Astrocyte of the spinal cord (primary cell): ENCODE measurements at regions not wholly inside any gene's neighbourhood (a gene's known extent, or its start where the extent isn't known, plus 50 kb on each side); places are given as distances from the start of the nearest gene placed in this dataset.

Experiments used
- DNase-seq: peaks from one replicate; pipeline ENCODE4 v3.0.0; 2011; ENCODE audit warnings: low read depth, low spot score
- H3K4me3 ChIP-seq: 2 replicates; pipeline ENCODE4 v1.5.1; 2011; ENCODE audit warnings: low read depth, mild to moderate bottlenecking, low read length, moderate library complexity
- CTCF ChIP-seq: IDR thresholded peaks from 2 replicates; pipeline ENCODE4 v1.5.1; 2012; ENCODE audit warnings: low read depth, mild to moderate bottlenecking, low read length, inconsistent platforms
- in situ Hi-C: cut with HindIII; loops from 2 replicates; pipeline ENCODE4 v1.10.0; 2017; ENCODE audit warnings: low sequenced_read_pairs

- in situ Hi-C loops: no loop called here
- no peak for TF ChIP-seq CTCF
- DNase-seq: no peak
- no peak overlapping the region for H3K4me3 ChIP-seq
Measured at GRCh38 chrX:96379951-96380350, 304.7 kb upstream of the DIAPH2 start.

GRCh38 chrX:96382018-96382417 lies 302.6 kb upstream of the DIAPH2 start:
- in situ Hi-C loops: no loop called here
- no peak overlapping the region for H3K4me3 ChIP-seq
- TF ChIP-seq CTCF: no peak
- no peak for DNase-seq

GRCh38 chrX:96383428-96383827 lies 301.2 kb upstream of the DIAPH2 start:
- H3K4me3 ChIP-seq: no peak overlapping the region
- in situ Hi-C loops: no loop called here
- TF ChIP-seq CTCF: no peak
- DNase-seq: no peak

GRCh38 chrX:96386325-96386724 lies 298.3 kb upstream of the DIAPH2 start:
- no peak for DNase-seq
- no peak for TF ChIP-seq CTCF
- H3K4me3 ChIP-seq: no peak overlapping the region
- in situ Hi-C loops: no loop called here

- TF ChIP-seq CTCF: no peak
- H3K4me3 ChIP-seq: no peak overlapping the region
- in situ Hi-C loops: no loop called here
- no peak for DNase-seq
Measured at GRCh38 chrX:96386981-96387380, 297.7 kb upstream of the DIAPH2 start.

GRCh38 chrX:96387801-96388200 lies 296.8 kb upstream of the DIAPH2 start:
- in situ Hi-C loops: no loop called here
- no peak for TF ChIP-seq CTCF
- no peak overlapping the region for H3K4me3 ChIP-seq
- no peak for DNase-seq
